ENCODE measurements at regions not wholly inside any gene's neighbourhood (a gene's known extent, or its start where the extent isn't known, plus 50 kb on each side); places are given as distances from the start of the nearest gene placed in this dataset.

- no peak overlapping the region for H3K4me3 ChIP-seq (ENCODE audit: low read length)
- no peak for TF ChIP-seq ZNF274 (IDR thresholded peaks at IDR 0.05; ENCODE audit: low read depth, low read length)
These were observed 93.6 kb downstream of the MRPL36 start for GRCh38 chr5:1706021-1706420.

DNA sequence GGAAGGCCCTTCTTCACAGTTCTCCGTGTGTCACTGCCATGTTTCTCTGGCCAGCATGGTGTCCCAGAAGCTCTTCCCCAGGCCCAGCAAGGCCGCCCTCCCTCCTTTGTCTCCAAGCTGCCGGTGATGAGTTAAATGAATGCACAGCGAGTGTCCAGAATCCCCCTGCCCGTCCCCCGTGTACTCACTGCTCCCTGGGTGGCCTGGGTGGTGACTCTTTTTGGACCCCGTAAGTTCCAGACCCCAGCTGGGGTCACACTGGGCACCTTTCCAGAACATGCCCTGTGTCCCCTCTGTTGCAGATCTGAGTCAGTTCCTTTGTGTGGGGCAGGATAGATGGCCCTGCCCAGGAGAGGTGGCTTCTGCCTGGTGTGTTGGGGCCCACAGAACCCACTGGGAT is 95.0 kb downstream of the MRPL36 start:
- no peak for TF ChIP-seq ZNF274 (IDR thresholded peaks at IDR 0.05; ENCODE audit: low read depth, low read length)

DNA sequence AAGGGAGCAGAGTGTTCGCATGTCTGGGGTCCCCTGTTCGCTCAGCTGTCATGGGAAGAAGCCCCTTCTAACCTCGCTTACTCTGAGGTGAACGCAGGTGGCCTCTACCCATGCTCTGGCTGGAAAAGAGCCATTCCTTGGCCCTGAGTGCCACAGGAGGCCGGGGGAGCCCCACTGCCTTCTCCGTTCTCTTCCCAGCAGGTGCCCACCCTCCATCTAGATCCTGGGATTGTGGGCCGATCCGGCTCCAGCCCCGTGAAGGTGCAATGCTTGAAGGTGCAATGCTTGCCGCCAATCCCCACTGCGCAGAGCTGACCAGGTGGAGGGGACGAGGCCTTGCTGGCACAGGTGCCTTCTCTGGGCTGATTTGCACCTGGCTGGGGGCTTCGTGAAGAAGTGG is 95.4 kb downstream of the MRPL36 start:
- no peak overlapping the region for H3K4me3 ChIP-seq (ENCODE audit: low read length)
- TF ChIP-seq ZNF274 (IDR thresholded peaks at IDR 0.05; ENCODE audit: low read depth, low read length): no peak

More for the DNA sequence above, 95.0 kb downstream of the MRPL36 start:
- H3K4me3 ChIP-seq (ENCODE audit: low read length): no peak overlapping the region

DNA sequence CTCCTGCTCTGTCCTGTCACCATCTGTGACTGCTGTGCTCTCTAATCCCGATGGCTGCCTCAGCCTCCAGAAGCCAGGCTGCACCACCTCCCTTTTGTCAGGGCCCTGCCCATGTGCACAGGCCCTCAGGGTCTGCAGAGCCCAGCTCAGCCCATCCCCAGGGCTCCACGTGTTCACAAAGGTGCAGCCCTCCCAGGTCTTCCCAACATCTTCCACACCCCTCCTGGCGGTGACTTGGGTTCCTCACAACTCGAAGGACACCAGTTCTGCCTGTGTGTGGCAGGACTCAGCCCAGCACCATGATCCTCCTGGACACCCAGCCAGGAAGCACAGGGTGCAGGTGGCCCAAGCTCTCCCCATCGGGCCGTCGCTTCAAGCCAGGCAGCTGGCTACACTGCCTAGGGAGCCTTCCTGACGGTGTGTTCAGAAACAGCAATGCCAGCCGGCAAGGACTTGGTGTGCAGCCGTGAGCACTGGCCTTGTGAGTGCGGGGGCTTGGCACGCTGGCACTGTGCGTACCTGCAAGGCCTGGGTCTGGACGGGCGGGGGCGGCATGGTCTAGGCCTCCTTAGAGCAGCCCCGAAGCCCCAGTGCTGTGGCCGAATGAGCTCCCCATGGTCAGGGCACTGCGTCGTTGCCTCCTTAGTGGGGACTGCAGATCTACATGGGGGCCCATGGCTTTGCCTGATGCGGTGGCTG is 96.1 kb downstream of the MRPL36 start:
- no peak overlapping the region for H3K4me3 ChIP-seq (ENCODE audit: low read length)
- no peak for TF ChIP-seq ZNF274 (IDR thresholded peaks at IDR 0.05; ENCODE audit: low read depth, low read length)

DNA sequence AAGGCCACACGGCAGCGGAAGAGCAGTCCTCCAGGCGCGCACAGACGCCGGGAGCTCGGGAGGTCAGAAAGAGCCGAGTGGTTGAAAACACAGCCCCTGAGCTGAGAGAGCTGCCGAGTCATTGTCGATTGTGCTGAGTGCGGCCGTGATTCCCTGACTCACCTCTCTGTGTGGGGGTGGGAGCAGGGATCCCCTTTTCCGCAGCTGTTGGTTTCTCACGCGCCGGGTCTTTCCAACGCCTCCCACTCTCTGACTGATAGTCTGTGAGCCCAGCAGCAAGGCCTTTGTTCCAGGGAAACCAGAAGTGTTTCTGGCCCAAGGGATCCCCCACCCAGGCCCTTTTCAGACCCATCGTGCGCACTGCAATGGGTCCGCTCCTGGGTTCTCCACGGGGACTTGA is 97.3 kb downstream of the MRPL36 start:
- no peak for TF ChIP-seq ZNF274 (IDR thresholded peaks at IDR 0.05; ENCODE audit: low read depth, low read length)
- H3K4me3 ChIP-seq (ENCODE audit: low read length): no peak overlapping the region

DNA sequence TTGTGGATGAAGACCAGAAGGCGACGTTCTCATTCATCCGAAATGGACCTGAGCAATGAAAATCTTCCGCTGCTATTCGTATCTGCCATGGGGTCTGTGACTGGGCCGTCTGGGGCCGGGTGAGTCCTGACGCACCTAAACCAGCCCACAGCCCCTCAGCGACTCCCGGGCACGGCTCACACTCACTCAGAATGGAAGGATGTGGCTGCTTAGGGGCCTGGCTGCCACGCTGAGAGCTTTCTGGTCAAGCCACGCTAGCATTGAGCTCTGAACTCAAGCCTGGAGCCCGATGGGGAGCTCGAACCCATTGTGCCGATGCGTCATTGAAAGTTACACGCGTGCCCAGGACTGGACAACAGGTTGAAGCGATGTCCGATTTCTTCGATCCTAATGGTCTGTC is 97.8 kb downstream of the MRPL36 start:
- no peak overlapping the region for H3K4me3 ChIP-seq (ENCODE audit: low read length)

GRCh38 chr5:1701216-1701864 is 98.3 kb downstream of the MRPL36 start:
- no peak overlapping the region for H3K4me3 ChIP-seq (ENCODE audit: low read length)
- TF ChIP-seq ZNF274 (IDR thresholded peaks at IDR 0.05; ENCODE audit: low read depth, low read length): no peak

More for the DNA sequence above, 97.8 kb downstream of the MRPL36 start:
- TF ChIP-seq ZNF274 (IDR thresholded peaks at IDR 0.05; ENCODE audit: low read depth, low read length): no peak

- H3K4me3 ChIP-seq (ENCODE audit: low read length): no peak overlapping the region
- no peak for TF ChIP-seq ZNF274 (IDR thresholded peaks at IDR 0.05; ENCODE audit: low read depth, low read length)
These were observed 100.2 kb downstream of the MRPL36 start for GRCh38 chr5:1699394-1699793.

DNA sequence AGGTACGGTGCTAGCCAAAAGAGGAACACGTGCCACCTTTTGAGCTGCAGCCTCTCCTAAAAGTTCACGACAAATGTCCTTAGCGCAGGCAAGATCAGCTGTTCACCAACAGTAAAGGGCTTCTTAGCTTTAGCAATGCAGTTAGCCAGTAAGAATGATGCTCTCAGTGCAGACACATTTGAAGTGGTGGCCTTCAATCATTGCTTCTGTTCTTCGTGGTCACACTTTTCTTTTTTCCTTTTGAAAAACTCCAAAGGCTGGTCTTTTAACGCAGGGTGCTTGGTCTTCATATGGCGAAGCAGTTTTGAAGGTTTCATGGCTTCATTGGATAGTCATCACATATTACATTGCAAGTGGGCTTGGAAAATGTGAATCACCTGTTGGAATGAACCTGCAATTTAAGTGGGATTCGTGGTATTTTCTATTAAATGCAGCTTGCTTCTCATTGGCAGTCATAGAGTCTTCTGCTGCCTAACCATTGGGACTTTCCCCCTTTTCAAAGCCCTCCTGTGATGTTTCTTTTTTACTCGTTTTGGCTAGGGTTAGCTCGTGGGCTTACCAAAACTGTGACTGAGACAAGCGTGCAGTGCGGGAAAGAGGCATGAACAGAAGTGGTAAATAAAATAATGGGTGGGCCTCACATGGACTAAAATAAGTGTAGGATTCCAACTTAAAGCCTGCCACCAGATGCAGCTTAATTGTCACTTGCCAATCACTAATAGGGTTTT is 100.9 kb downstream of the MRPL36 start:
- H3K4me3 ChIP-seq (ENCODE audit: low read length): no peak overlapping the region
- no peak for TF ChIP-seq ZNF274 (IDR thresholded peaks at IDR 0.05; ENCODE audit: low read depth, low read length)

GRCh38 chr5:1692381-1692780 is 107.3 kb downstream of the MRPL36 start:
- no peak for TF ChIP-seq ZNF274 (IDR thresholded peaks at IDR 0.05; ENCODE audit: low read depth, low read length)
- no peak overlapping the region for H3K4me3 ChIP-seq (ENCODE audit: low read length)

DNA sequence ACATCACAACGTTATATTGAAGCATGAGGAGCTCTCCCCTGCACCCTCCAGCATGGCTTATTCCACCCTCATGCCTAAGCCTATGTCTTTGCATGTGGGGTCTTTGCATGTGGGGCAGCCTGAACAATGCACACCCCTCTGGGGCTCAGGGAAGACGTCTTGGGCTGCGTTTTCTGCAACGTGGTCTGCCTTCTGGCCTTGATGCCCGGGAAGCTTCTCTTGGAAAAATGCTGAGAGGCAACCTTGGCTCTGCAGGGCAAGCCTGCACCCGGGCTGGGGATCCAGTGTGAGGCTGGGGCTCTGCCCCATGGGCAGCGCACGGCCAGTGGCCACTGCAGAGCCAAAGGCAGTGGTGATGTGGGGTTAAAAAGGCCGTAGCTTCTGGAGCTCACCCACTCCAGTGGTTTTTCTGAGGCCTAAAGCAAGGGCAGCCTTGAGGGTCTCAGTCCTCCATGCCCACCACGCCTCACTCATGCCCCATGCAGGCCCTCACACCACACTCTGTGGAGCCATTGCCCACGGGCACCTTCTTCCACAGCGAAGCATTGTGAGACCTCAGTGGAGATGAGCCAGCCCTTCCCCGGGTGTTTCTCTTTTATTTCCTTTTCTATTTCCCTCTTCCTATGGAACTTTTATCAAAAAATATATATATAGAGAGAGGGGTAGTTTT is 112.2 kb downstream of the MRPL36 start:
- H3K4me3 ChIP-seq (ENCODE audit: low read length): no peak overlapping the region
- TF ChIP-seq ZNF274 (IDR thresholded peaks at IDR 0.05; ENCODE audit: low read depth, low read length): no peak

DNA sequence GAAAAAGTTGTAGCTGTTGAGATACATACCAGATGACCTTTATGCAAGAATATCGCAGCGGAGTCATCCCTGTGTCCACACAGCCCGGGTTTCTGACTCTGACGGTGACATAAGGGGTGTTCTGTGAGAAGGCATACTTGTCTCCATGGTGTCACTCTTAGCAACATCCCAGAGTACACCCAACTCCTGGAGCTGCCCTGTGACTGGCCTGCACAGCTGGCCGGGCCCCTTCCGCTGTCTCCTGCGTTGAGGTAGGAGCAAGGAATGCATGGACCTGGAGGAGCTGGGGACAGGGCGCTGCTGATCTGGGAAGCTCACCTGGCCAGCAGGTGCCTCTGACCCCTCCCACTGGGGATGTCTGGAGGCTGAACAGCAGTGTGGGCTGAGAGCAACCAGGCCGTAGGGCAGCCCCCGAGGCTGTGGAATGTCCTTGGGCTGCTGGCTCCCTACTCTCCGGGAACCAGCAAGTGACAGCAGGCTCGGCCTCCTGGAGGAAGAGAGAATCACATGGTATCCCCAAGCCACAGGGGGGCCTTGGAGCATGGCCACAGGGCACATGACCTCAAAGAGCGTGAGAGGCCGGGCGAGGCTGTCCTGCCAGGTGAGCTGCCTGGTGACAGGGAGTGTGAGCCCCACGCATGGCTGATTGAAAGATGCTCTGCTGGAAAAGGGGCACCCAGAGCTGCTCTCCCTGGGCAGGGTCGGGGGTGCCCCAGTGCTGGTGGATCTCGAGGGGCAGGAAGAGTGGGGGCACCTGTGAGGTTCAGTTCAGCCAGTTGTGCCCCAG is 113.4 kb downstream of the MRPL36 start:
- no peak overlapping the region for H3K4me3 ChIP-seq (ENCODE audit: low read length)
- TF ChIP-seq ZNF274 (IDR thresholded peaks at IDR 0.05; ENCODE audit: low read depth, low read length): no peak

DNA sequence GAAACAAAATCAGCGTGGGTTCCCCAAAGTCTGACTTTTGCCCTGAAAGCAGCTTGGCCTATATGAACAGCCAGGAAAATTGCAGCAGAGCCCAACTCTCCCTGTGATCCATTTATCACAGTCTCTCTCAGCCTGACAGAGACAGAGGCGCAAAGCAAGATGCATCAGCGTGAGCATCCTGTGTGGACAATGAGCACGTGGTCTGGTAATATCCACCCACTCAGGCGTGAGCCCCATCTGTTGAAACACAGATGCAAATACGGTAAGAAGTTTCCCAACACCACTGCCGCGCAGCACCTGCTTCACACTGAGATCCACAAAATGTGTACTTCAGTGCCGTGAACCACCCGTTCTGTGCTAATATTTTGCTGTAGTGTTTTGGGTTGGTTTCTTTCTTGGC is 114.6 kb downstream of the MRPL36 start:
- no peak for TF ChIP-seq ZNF274 (IDR thresholded peaks at IDR 0.05; ENCODE audit: low read depth, low read length)
- no peak overlapping the region for H3K4me3 ChIP-seq (ENCODE audit: low read length)

GRCh38 chr5:1681955-1682354 is 117.7 kb downstream of the MRPL36 start:
- TF ChIP-seq ZNF274 (IDR thresholded peaks at IDR 0.05; ENCODE audit: low read depth, low read length): no peak
- H3K4me3 ChIP-seq (ENCODE audit: low read length): no peak overlapping the region

All from GM08714 (cell line).